ENCODE measurements at regions not wholly inside any gene's neighbourhood (a gene's known extent, or its start where the extent isn't known, plus 50 kb on each side); places are given as distances from the start of the nearest gene placed in this dataset.
A peak's percentile ranks its signal among the peaks of the same experiment; 100 is the strongest.

GRCh38 chr3:72238010-72238691 lies 453.2 kb upstream of the PROK2 start:
- H3K36me3 ChIP-seq, result no peaks in the 10 kb centered on the region
- intact Hi-C loops (cut with DNase I; ENCODE audit: low total_unique reads), result no loop called here

GRCh38 chr3:72237679-72238009 lies 452.7 kb upstream of the PROK2 start:
- DNase-seq, result no peak
- no peaks in the 10 kb centered on the region for H3K27me3 ChIP-seq
- H3K36me3 ChIP-seq, result no peaks in the 10 kb centered on the region
- H3K9me3 ChIP-seq, result no peaks in the 10 kb centered on the region
- no peak overlapping the region for H3K4me3 ChIP-seq
- intact Hi-C loops (cut with DNase I; ENCODE audit: low total_unique reads), result no loop called here
- H3K27ac ChIP-seq, result no peak overlapping the region
- no peak for TF ChIP-seq CTCF (IDR thresholded peaks at IDR 0.05)
- peaks cover 0 to 56% (median 35%) of the 10 kb centered on the region in 4 donors for H3K4me1 ChIP-seq

More at GRCh38 chr3:72238010-72238691, 453.2 kb upstream of the PROK2 start:
- Histone ChIP-seq H3K27me3 (no peaks in the 10 kb centered on the region), H3K4me3 (no peak overlapping the region), H3K9me3 (no peaks in the 10 kb centered on the region), H3K4me1 (peaks cover 0 to 61% (median 38%) of the 10 kb centered on the region in 4 donors), H3K27ac (no peak overlapping the region)
- no peak for TF ChIP-seq CTCF (IDR thresholded peaks at IDR 0.05)
- DNase-seq, result no peak

DNA sequence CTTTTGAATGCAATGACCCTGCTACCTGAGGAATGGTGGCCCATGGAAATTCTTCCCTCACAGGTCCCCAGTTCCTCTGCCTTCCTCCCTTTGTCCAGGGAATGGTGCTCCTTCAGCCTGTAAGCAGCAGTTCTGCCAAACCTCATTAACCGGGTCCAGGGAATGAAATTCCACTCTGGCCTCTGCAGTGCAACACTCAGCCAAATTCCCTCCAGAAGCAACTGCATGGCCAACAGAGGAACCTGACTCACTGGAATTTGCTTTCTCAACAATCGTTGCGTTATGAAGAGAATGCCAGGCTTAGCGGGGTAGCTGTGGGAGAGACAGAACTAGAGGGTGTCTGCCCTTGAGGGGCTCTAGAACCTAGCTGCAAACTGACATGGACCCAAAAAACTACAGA lies 449.4 kb upstream of the PROK2 start:
- Histone ChIP-seq H3K4me3 (no peak overlapping the region), H3K4me1 (peaks cover 0 to 48% (median 39%) of the 10 kb centered on the region in 4 donors), H3K36me3 (no peaks in the 10 kb centered on the region), H3K27ac (no peak overlapping the region), H3K9me3 (no peaks in the 10 kb centered on the region), H3K27me3 (no peaks in the 10 kb centered on the region)
- no peak for TF ChIP-seq CTCF (IDR thresholded peaks at IDR 0.05)
- peak; percentile 56 to 80 for DNase-seq
- intact Hi-C loops (cut with DNase I; ENCODE audit: low total_unique reads), result no loop called here

GRCh38 chr3:72233571-72233970 lies 448.6 kb upstream of the PROK2 start:
- no peak for DNase-seq
- H3K36me3 ChIP-seq, result no peaks in the 10 kb centered on the region
- no peak overlapping the region for H3K27ac ChIP-seq
- no peak overlapping the region for H3K4me3 ChIP-seq
- no peaks in the 10 kb centered on the region for H3K27me3 ChIP-seq
- no peaks in the 10 kb centered on the region for H3K9me3 ChIP-seq
- TF ChIP-seq CTCF (IDR thresholded peaks at IDR 0.05), result no peak
- H3K4me1 ChIP-seq, result peaks cover 0 to 42% (median 35%) of the 10 kb centered on the region in 4 donors
- intact Hi-C loops (cut with DNase I; ENCODE audit: low total_unique reads), result no loop called here

GRCh38 chr3:72232777-72233176 lies 447.8 kb upstream of the PROK2 start:
- DNase-seq, result no peak

More at GRCh38 chr3:72232777-72233176, 447.8 kb upstream of the PROK2 start:
- no peaks in the 10 kb centered on the region for H3K36me3 ChIP-seq
- TF ChIP-seq CTCF (IDR thresholded peaks at IDR 0.05), result no peak
- intact Hi-C loops (cut with DNase I; ENCODE audit: low total_unique reads), result no loop called here
- H3K9me3 ChIP-seq, result no peaks in the 10 kb centered on the region
- no peak overlapping the region for H3K4me3 ChIP-seq
- H3K27ac ChIP-seq, result no peak overlapping the region
- peaks cover 0 to 34% (median 29%) of the 10 kb centered on the region in 4 donors for H3K4me1 ChIP-seq
- H3K27me3 ChIP-seq, result no peaks in the 10 kb centered on the region

Data from tibial artery (tissue), 4 donors.